ENCODE measurements at regions not wholly inside any gene's neighbourhood (a gene's known extent, or its start where the extent isn't known, plus 50 kb on each side); places are given as distances from the start of the nearest gene placed in this dataset.
"Not testable (repeated sequence)": the region's sequence is repeated elsewhere in the genome, so short reads cannot be mapped to it uniquely, and the experiment has no call there.

DNA sequence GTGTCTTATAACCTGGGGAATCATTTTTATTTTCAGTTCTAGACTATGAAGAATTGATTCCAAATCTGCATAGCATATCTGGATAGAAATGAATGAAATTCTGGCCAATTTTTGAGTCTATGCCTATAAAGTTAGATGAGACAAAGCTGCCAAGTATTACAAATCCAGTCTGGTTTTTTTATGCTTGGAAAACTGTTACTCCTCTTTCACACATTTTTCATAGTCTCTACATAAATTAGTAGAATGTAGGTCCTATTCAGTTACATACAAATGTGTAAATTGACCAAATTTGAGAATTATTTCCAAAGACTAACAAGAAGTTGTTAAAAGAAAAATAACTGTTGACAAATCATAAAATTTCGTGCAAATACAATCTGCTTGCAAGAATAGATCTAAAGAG lies 1505.2 kb downstream of the AMY1C start:
- no peak overlapping the region for H3K4me3 ChIP-seq (ENCODE audit: low read depth, low read length)
- no peak for DNase-seq
- H3K27me3 ChIP-seq (ENCODE audit: insufficient read depth, low read depth, severe bottlenecking): no peaks in the 10 kb centered on the region
- no peaks in the 10 kb centered on the region for H3K36me3 ChIP-seq
- H3K9me3 ChIP-seq (ENCODE audit: severe bottlenecking): no peaks in the 10 kb centered on the region
- TF ChIP-seq, protein P1, sequence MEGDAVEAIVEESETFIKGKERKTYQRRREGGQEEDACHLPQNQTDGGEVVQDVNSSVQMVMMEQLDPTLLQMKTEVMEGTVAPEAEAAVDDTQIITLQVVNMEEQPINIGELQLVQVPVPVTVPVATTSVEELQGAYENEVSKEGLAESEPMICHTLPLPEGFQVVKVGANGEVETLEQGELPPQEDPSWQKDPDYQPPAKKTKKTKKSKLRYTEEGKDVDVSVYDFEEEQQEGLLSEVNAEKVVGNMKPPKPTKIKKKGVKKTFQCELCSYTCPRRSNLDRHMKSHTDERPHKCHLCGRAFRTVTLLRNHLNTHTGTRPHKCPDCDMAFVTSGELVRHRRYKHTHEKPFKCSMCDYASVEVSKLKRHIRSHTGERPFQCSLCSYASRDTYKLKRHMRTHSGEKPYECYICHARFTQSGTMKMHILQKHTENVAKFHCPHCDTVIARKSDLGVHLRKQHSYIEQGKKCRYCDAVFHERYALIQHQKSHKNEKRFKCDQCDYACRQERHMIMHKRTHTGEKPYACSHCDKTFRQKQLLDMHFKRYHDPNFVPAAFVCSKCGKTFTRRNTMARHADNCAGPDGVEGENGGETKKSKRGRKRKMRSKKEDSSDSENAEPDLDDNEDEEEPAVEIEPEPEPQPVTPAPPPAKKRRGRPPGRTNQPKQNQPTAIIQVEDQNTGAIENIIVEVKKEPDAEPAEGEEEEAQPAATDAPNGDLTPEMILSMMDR (IDR thresholded peaks at IDR 0.05; ENCODE audit: low read depth, low read length): no peak
- no peak overlapping the region for H3K27ac ChIP-seq

DNA sequence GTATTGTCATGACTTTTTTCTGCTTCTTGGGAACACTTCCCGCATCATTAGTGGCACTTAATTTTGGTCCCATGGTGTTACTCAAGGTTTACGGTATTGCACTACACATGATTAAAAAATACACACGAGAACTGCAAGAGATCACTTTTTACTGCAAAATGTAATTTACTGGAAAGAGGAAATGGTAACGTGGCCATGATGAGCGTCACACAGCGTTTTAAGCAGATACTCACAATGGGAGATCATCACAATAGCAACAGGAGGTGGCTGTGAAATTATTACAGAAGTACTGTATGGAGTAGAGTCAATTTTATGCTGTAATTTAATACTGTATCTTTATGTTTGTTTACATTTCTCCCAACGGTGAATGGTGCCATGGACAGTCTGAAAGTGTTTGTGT lies 1510.3 kb downstream of the AMY1C start:
- Histone ChIP-seq H3K27ac (no peak overlapping the region), H3K36me3 (no peaks in the 10 kb centered on the region), H3K9me3 (ENCODE audit: severe bottlenecking) (no peaks in the 10 kb centered on the region), H3K27me3 (ENCODE audit: insufficient read depth, low read depth, severe bottlenecking) (no peaks in the 10 kb centered on the region), H3K4me3 (ENCODE audit: low read depth, low read length) (no peak overlapping the region)
- no peak for DNase-seq
- TF ChIP-seq, protein P1 (IDR thresholded peaks at IDR 0.05; ENCODE audit: low read depth, low read length): no peak

DNA sequence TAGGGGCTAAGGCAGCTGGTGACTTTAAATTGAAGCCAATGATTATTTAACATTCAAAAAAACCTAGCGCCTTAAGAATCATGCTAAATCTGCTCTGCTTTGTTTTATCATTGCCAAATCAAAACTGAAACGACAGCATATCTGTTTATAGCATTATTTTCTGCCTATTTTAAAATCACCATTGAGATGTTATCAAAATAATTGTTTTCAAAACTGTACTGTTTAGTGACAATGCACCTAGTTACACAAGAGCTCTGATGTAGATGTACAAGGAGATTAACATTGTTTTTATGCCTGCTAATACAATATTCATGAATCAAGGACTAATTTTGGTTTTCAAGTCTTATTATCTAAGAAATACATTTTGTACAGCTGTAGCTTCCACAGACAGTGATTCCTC lies 1521.3 kb downstream of the AMY1C start:
- no peak overlapping the region for H3K27ac ChIP-seq
- TF ChIP-seq, protein P1 (IDR thresholded peaks at IDR 0.05; ENCODE audit: low read depth, low read length): no peak
- no peak overlapping the region for H3K4me3 ChIP-seq (ENCODE audit: low read depth, low read length)
- H3K9me3 ChIP-seq (ENCODE audit: severe bottlenecking): peaks cover 4% of the 10 kb centered on the region
- no peak for DNase-seq
- no peaks in the 10 kb centered on the region for H3K27me3 ChIP-seq (ENCODE audit: insufficient read depth, low read depth, severe bottlenecking)
- no peaks in the 10 kb centered on the region for H3K36me3 ChIP-seq

DNA sequence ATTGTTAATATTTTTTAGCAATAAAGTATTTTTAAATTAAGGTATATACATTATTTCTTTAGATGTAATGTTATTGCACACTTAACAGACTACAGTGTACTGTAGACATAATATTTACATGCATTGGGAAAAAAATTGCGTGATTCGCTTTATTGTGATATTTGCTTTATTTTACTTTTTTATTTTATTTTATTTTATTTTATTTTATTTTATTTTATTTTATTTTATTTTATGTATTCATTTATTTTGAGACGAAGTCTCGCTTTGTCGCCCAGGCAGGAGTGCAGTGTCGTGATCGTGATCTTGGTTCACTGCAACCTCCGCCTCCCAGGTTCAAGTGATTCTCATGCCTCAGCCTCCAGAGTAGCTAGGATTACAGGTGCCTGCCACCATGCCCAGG lies 1522.7 kb downstream of the AMY1C start:
- not testable (repeated sequence) for H3K36me3 ChIP-seq; H3K27me3 ChIP-seq (ENCODE audit: insufficient read depth, low read depth, severe bottlenecking); H3K9me3 ChIP-seq (ENCODE audit: severe bottlenecking); H3K27ac ChIP-seq; H3K4me3 ChIP-seq (ENCODE audit: low read depth, low read length); DNase-seq

DNA sequence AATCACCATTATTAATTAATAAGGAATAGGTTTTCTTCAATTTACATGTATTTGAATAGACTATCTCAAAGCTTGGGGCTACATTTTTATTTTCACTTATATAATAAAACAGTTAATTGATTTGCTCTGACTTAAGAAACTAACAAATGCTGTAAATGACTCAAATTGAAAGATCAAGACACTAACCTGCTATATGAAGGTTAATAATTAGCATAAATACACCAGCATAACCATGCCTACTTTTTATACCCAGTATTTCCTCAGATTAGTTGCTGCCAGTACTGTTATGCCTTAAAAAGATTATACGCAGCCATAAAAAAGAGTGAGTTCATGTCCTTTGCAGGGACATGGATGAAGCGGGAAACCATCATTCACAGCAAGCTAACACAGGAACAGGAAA lies 1545.1 kb downstream of the AMY1C start:
- no peak for DNase-seq
- Histone ChIP-seq H3K4me3 (ENCODE audit: low read depth, low read length) (no peak overlapping the region), H3K36me3 (no peaks in the 10 kb centered on the region), H3K9me3 (ENCODE audit: severe bottlenecking) (no peaks in the 10 kb centered on the region), H3K27ac (no peak overlapping the region), H3K27me3 (ENCODE audit: insufficient read depth, low read depth, severe bottlenecking) (no peaks in the 10 kb centered on the region)
- TF ChIP-seq, protein P1 (IDR thresholded peaks at IDR 0.05; ENCODE audit: low read depth, low read length): no peak

DNA sequence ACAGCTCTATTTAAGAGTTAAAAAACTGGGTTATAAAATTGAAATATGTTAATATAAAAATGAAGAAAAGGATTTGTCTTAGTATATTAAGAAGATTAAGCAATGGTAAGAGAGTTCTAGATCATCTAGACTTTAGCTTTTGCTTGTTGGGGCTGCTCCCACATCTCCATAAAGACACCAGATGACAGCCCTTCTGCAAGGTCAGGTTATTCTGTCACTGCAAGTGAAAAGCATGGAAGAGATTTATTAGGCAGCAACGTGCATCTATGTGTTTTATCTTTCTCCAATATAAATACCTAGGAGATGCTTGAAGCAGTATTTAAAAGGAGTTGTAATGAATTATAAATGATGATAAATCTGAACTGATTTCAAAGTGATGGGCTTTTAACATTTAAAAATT lies 1560.4 kb downstream of the AMY1C start:
- no peaks in the 10 kb centered on the region for H3K9me3 ChIP-seq (ENCODE audit: severe bottlenecking)
- no peaks in the 10 kb centered on the region for H3K36me3 ChIP-seq
- no peaks in the 10 kb centered on the region for H3K27me3 ChIP-seq (ENCODE audit: insufficient read depth, low read depth, severe bottlenecking)
- no peak overlapping the region for H3K4me3 ChIP-seq (ENCODE audit: low read depth, low read length)
- TF ChIP-seq, protein P1 (IDR thresholded peaks at IDR 0.05; ENCODE audit: low read depth, low read length): no peak
- H3K27ac ChIP-seq: no peak overlapping the region
- DNase-seq: no peak

All from WERI-Rb-1 (cell line).